ENCODE measurements at regions not wholly inside any gene's neighbourhood (a gene's known extent, or its start where the extent isn't known, plus 50 kb on each side); places are given as distances from the start of the nearest gene placed in this dataset.

- no peak overlapping the region for H2BK120ac ChIP-seq (ENCODE audit: low read depth, low read length)
- H4K8ac ChIP-seq (ENCODE audit: low read length): no peak overlapping the region
- no peaks in the 10 kb centered on the region for H3K36me3 ChIP-seq (ENCODE audit: control insufficient read depth in 1 of 2, insufficient read depth in 2 of 2, low read depth in 1 of 2, low read length in 2 of 2)
Measured at GRCh38 chr18:53864770-53865169, 359.7 kb downstream of the MBD2 start.

DNA sequence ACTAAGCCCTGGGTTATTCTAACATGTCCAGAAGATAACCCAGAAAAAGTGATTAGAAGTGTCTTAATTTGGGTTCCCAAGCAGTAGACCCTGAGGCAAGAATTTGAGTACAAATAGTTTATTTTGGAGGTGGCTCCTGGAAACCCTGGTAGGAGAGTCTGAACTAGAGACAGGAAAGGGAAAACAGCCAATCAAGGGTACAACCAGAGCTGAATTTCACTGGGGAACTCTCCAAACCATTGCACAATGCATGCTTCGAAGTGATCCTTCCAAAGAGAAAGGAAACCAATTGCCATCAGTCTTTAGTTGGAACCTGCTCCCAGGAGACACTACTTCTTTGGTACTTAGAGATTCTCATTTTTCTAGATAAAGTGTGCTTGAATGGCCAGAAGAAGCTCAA is 361.5 kb downstream of the MBD2 start:
- H2AK5ac ChIP-seq (ENCODE audit: low read length, severe bottlenecking): no peak overlapping the region
- H3K9ac ChIP-seq (ENCODE audit: low read length): no peak overlapping the region
- no peak overlapping the region for H3K4me2 ChIP-seq (ENCODE audit: low read length, poor library complexity, severe bottlenecking)
- H4K8ac ChIP-seq (ENCODE audit: low read length): no peak overlapping the region
- no peak for DNase-seq
- H3K79me1 ChIP-seq (replicated peaks; ENCODE audit: low read length, poor library complexity, severe bottlenecking): no peaks in the 10 kb centered on the region
- H3K27ac ChIP-seq (ENCODE audit: low read length, poor library complexity, severe bottlenecking): no peak overlapping the region
- WGBS: no CpG with 5 or more reads among the region's 1 CpG
- no peak overlapping the region for H3K4me3 ChIP-seq (ENCODE audit: insufficient read depth in 1 of 2, low read depth in 1 of 2, low read length in 2 of 2)
- H3K27me3 ChIP-seq (ENCODE audit: control insufficient read depth in 1 of 2, insufficient read depth in 1 of 2, low read length in 2 of 2): no peaks in the 10 kb centered on the region
- H3K14ac ChIP-seq (ENCODE audit: low read length in 2 of 2): no peak overlapping the region
- no peaks in the 10 kb centered on the region for H3K4me1 ChIP-seq (ENCODE audit: control insufficient read depth, insufficient read depth, low read depth, low read length)
- H2BK15ac ChIP-seq (ENCODE audit: low read depth, poor library complexity, severe bottlenecking): no peak overlapping the region
- H2BK120ac ChIP-seq (ENCODE audit: low read depth, low read length): no peak overlapping the region
- H2BK5ac ChIP-seq (ENCODE audit: low read depth, low read length, poor library complexity, severe bottlenecking): no peak overlapping the region
- no peaks in the 10 kb centered on the region for H3K9me3 ChIP-seq (ENCODE audit: control insufficient read depth, low read length)
- no peak overlapping the region for H2BK12ac ChIP-seq (ENCODE audit: low read length in 2 of 2)
- no peak overlapping the region for H3K18ac ChIP-seq (ENCODE audit: low read depth in 1 of 2, low read length in 2 of 2)
- no peak overlapping the region for H4K91ac ChIP-seq (ENCODE audit: low read length)
- no peaks in the 10 kb centered on the region for H3K36me3 ChIP-seq (ENCODE audit: control insufficient read depth in 1 of 2, insufficient read depth in 2 of 2, low read depth in 1 of 2, low read length in 2 of 2)
- no peak overlapping the region for H2AFZ ChIP-seq (ENCODE audit: low read depth, low read length)
- no peak overlapping the region for H3K23ac ChIP-seq (ENCODE audit: low read length in 2 of 2)
- no peak overlapping the region for H3K4ac ChIP-seq (ENCODE audit: low read depth in 1 of 2, low read length in 2 of 2)

More at GRCh38 chr18:53864770-53865169, 359.7 kb downstream of the MBD2 start:
- no peaks in the 10 kb centered on the region for H3K27me3 ChIP-seq (ENCODE audit: control insufficient read depth in 1 of 2, insufficient read depth in 1 of 2, low read length in 2 of 2)
- no peak overlapping the region for H3K4ac ChIP-seq (ENCODE audit: low read depth in 1 of 2, low read length in 2 of 2)
- no peak overlapping the region for H4K91ac ChIP-seq (ENCODE audit: low read length)
- H3K18ac ChIP-seq (ENCODE audit: low read depth in 1 of 2, low read length in 2 of 2): no peak overlapping the region
- H3K79me1 ChIP-seq (replicated peaks; ENCODE audit: low read length, poor library complexity, severe bottlenecking): no peaks in the 10 kb centered on the region
- DNase-seq: no peak
- H3K27ac ChIP-seq (ENCODE audit: low read length, poor library complexity, severe bottlenecking): no peak overlapping the region
- no peak overlapping the region for H2BK12ac ChIP-seq (ENCODE audit: low read length in 2 of 2)
- H3K4me3 ChIP-seq (ENCODE audit: insufficient read depth in 1 of 2, low read depth in 1 of 2, low read length in 2 of 2): no peak overlapping the region
- H3K23ac ChIP-seq (ENCODE audit: low read length in 2 of 2): no peak overlapping the region
- no peak overlapping the region for H2AFZ ChIP-seq (ENCODE audit: low read depth, low read length)
- H3K9me3 ChIP-seq (ENCODE audit: control insufficient read depth, low read length): no peaks in the 10 kb centered on the region
- H3K14ac ChIP-seq (ENCODE audit: low read length in 2 of 2): no peak overlapping the region
- no peak overlapping the region for H2BK15ac ChIP-seq (ENCODE audit: low read depth, poor library complexity, severe bottlenecking)
- no peak overlapping the region for H2AK5ac ChIP-seq (ENCODE audit: low read length, severe bottlenecking)
- H3K4me2 ChIP-seq (ENCODE audit: low read length, poor library complexity, severe bottlenecking): no peak overlapping the region
- H2BK5ac ChIP-seq (ENCODE audit: low read depth, low read length, poor library complexity, severe bottlenecking): no peak overlapping the region
- H3K9ac ChIP-seq (ENCODE audit: low read length): no peak overlapping the region
- WGBS: 54% methylated on average over 5 of the region's 5 CpGs
- H3K4me1 ChIP-seq (ENCODE audit: control insufficient read depth, insufficient read depth, low read depth, low read length): no peaks in the 10 kb centered on the region

- no peak overlapping the region for H3K18ac ChIP-seq (ENCODE audit: low read depth in 1 of 2, low read length in 2 of 2)
- no peak overlapping the region for H3K9ac ChIP-seq (ENCODE audit: low read length)
- no peaks in the 10 kb centered on the region for H3K27me3 ChIP-seq (ENCODE audit: control insufficient read depth in 1 of 2, insufficient read depth in 1 of 2, low read length in 2 of 2)
- H2BK15ac ChIP-seq (ENCODE audit: low read depth, poor library complexity, severe bottlenecking): no peak overlapping the region
- no peaks in the 10 kb centered on the region for H3K36me3 ChIP-seq (ENCODE audit: control insufficient read depth in 1 of 2, insufficient read depth in 2 of 2, low read depth in 1 of 2, low read length in 2 of 2)
- H3K4me1 ChIP-seq (ENCODE audit: control insufficient read depth, insufficient read depth, low read depth, low read length): no peaks in the 10 kb centered on the region
- no peak overlapping the region for H3K27ac ChIP-seq (ENCODE audit: low read length, poor library complexity, severe bottlenecking)
- no peaks in the 10 kb centered on the region for H3K79me1 ChIP-seq (replicated peaks; ENCODE audit: low read length, poor library complexity, severe bottlenecking)
- H2AFZ ChIP-seq (ENCODE audit: low read depth, low read length): no peak overlapping the region
- H3K14ac ChIP-seq (ENCODE audit: low read length in 2 of 2): no peak overlapping the region
- H3K9me3 ChIP-seq (ENCODE audit: control insufficient read depth, low read length): no peaks in the 10 kb centered on the region
- H3K4ac ChIP-seq (ENCODE audit: low read depth in 1 of 2, low read length in 2 of 2): no peak overlapping the region
- no peak overlapping the region for H3K4me3 ChIP-seq (ENCODE audit: insufficient read depth in 1 of 2, low read depth in 1 of 2, low read length in 2 of 2)
- no peak overlapping the region for H2BK12ac ChIP-seq (ENCODE audit: low read length in 2 of 2)
- H3K4me2 ChIP-seq (ENCODE audit: low read length, poor library complexity, severe bottlenecking): no peak overlapping the region
- WGBS: 75% methylated on average over 1 of the region's 1 CpG
- H2AK5ac ChIP-seq (ENCODE audit: low read length, severe bottlenecking): no peak overlapping the region
- H4K91ac ChIP-seq (ENCODE audit: low read length): no peak overlapping the region
- DNase-seq: no peak
- H4K8ac ChIP-seq (ENCODE audit: low read length): no peak overlapping the region
- H3K23ac ChIP-seq (ENCODE audit: low read length in 2 of 2): no peak overlapping the region
- no peak overlapping the region for H2BK5ac ChIP-seq (ENCODE audit: low read depth, low read length, poor library complexity, severe bottlenecking)
- no peak overlapping the region for H2BK120ac ChIP-seq (ENCODE audit: low read depth, low read length)
Measured at GRCh38 chr18:53861185-53861584, 363.3 kb downstream of the MBD2 start.

- no peaks in the 10 kb centered on the region for H3K4me1 ChIP-seq (ENCODE audit: control insufficient read depth, insufficient read depth, low read depth, low read length)
- no peak overlapping the region for H2BK15ac ChIP-seq (ENCODE audit: low read depth, poor library complexity, severe bottlenecking)
- no peak overlapping the region for H3K18ac ChIP-seq (ENCODE audit: low read depth in 1 of 2, low read length in 2 of 2)
- no peak overlapping the region for H2BK12ac ChIP-seq (ENCODE audit: low read length in 2 of 2)
- H3K4me3 ChIP-seq (ENCODE audit: insufficient read depth in 1 of 2, low read depth in 1 of 2, low read length in 2 of 2): no peak overlapping the region
- no peak overlapping the region for H3K4me2 ChIP-seq (ENCODE audit: low read length, poor library complexity, severe bottlenecking)
- no peaks in the 10 kb centered on the region for H3K36me3 ChIP-seq (ENCODE audit: control insufficient read depth in 1 of 2, insufficient read depth in 2 of 2, low read depth in 1 of 2, low read length in 2 of 2)
- H2AFZ ChIP-seq (ENCODE audit: low read depth, low read length): no peak overlapping the region
- 80% methylated on average over 1 of the region's 1 CpG for WGBS
- H3K14ac ChIP-seq (ENCODE audit: low read length in 2 of 2): no peak overlapping the region
- no peak overlapping the region for H2BK120ac ChIP-seq (ENCODE audit: low read depth, low read length)
- H2BK5ac ChIP-seq (ENCODE audit: low read depth, low read length, poor library complexity, severe bottlenecking): no peak overlapping the region
- H4K91ac ChIP-seq (ENCODE audit: low read length): no peak overlapping the region
- no peaks in the 10 kb centered on the region for H3K9me3 ChIP-seq (ENCODE audit: control insufficient read depth, low read length)
- no peak overlapping the region for H3K23ac ChIP-seq (ENCODE audit: low read length in 2 of 2)
- H3K27me3 ChIP-seq (ENCODE audit: control insufficient read depth in 1 of 2, insufficient read depth in 1 of 2, low read length in 2 of 2): no peaks in the 10 kb centered on the region
- H3K79me1 ChIP-seq (replicated peaks; ENCODE audit: low read length, poor library complexity, severe bottlenecking): no peaks in the 10 kb centered on the region
- H2AK5ac ChIP-seq (ENCODE audit: low read length, severe bottlenecking): no peak overlapping the region
- DNase-seq: no peak
- H4K8ac ChIP-seq (ENCODE audit: low read length): no peak overlapping the region
- no peak overlapping the region for H3K9ac ChIP-seq (ENCODE audit: low read length)
- H3K27ac ChIP-seq (ENCODE audit: low read length, poor library complexity, severe bottlenecking): no peak overlapping the region
- no peak overlapping the region for H3K4ac ChIP-seq (ENCODE audit: low read depth in 1 of 2, low read length in 2 of 2)
Measured at GRCh38 chr18:53859764-53860163, 364.7 kb downstream of the MBD2 start.

Measured in mesenchymal stem cell (in vitro differentiated cells and primary cell).